C4-2B (cell line): ENCODE measurements at regions not wholly inside any gene's neighbourhood (a gene's known extent, or its start where the extent isn't known, plus 50 kb on each side); places are given as distances from the start of the nearest gene placed in this dataset.

Experiments used
- CTCF ChIP-seq: fragments of 450-650 bp; conservative IDR thresholded peaks from 2 replicates; pipeline ENCODE4 v1.5.1; 2017; ENCODE audit warnings: mild to moderate bottlenecking
- ZFX ChIP-seq: fragments of 450-650 bp; IDR thresholded peaks from 2 replicates; pipeline ENCODE4 v1.6.1; 2017

GRCh38 chr1:11406845-11407244, 72.1 kb upstream of the DISP3 start:
- TF ChIP-seq CTCF = no peak
- no peak for TF ChIP-seq ZFX
